SU-DHL-6 (cell line): ENCODE measurements at regions not wholly inside any gene's neighbourhood (a gene's known extent, or its start where the extent isn't known, plus 50 kb on each side); places are given as distances from the start of the nearest gene placed in this dataset.

Source experiments
- H2AFZ ChIP-seq: fragments of 200-600 bp; sonication (generic); 2 replicates; pipeline ENCODE4 v1.6.1; 2014; ENCODE audit warnings: low read depth, mild to moderate bottlenecking, moderate library complexity, mixed read lengths, antibody characterized with exemption, low read length; ENCODE audit not compliant: severe bottlenecking
- H3F3A ChIP-seq: fragments of 200-600 bp; shearing (Covaris generic); 2 replicates; pipeline ENCODE4 v1.6.0; 2016; ENCODE audit warnings: antibody characterized with exemption, mild to moderate bottlenecking; ENCODE audit not compliant: insufficient read depth
- H3K27ac ChIP-seq: fragments of 200-600 bp; sonication (generic); 2 replicates; pipeline ENCODE4 v1.5.1; 2016; ENCODE audit warnings: low read depth, mild to moderate bottlenecking, low read length, moderate library complexity, mixed read lengths
- H3K27me3 ChIP-seq: fragments of 200-600 bp; sonication (generic), shearing (Covaris generic); 2 replicates; pipeline ENCODE4 v1.6.0; 2014; ENCODE audit warnings: mild to moderate bottlenecking, low read length
- H3K36me3 ChIP-seq: fragments of 200-600 bp; sonication (generic); 2 replicates; pipeline ENCODE4 v1.6.1; 2014; ENCODE audit warnings: mild to moderate bottlenecking, low read length, mixed read lengths
- H3K4me2 ChIP-seq: fragments of 300-600, 200-600 bp; shearing (Covaris generic), sonication (generic); 2 replicates; pipeline ENCODE4 v1.6.0; 2014; ENCODE audit warnings: low read length, low read depth, mild to moderate bottlenecking; ENCODE audit not compliant: poor library complexity, severe bottlenecking
- H3K4me3 ChIP-seq: fragments of 200-600 bp; sonication (generic); 2 replicates; pipeline ENCODE4 v1.5.1; 2014; ENCODE audit warnings: antibody characterized with exemption, low read length, mild to moderate bottlenecking, mixed read lengths; ENCODE audit not compliant: insufficient read depth, poor library complexity, severe bottlenecking
- H3K79me2 ChIP-seq: fragments of 200-600 bp; sonication (generic); 2 replicates; pipeline ENCODE4 v1.6.1; 2014; ENCODE audit warnings: mild to moderate bottlenecking, low read length, moderate library complexity; ENCODE audit not compliant: insufficient read depth
- H3K9ac ChIP-seq: fragments of 200-600 bp; sonication (generic); 2 replicates; pipeline ENCODE4 v1.7.0; 2014; ENCODE audit warnings: mild to moderate bottlenecking, low read length
- H3K9me2 ChIP-seq: fragments of 200-600 bp; sonication (generic); replicated peaks from 2 replicates; pipeline ENCODE4 v1.6.1; 2014; ENCODE audit warnings: low read length; ENCODE audit not compliant: insufficient read depth
- H3K9me3 ChIP-seq: fragments of 200-600 bp; sonication (generic); 2 replicates; pipeline ENCODE4 v1.6.1; 2014; ENCODE audit warnings: low read length, mixed read lengths; ENCODE audit not compliant: insufficient read depth
- H4K20me1 ChIP-seq: fragments of 200-600 bp; sonication (generic); 2 replicates; pipeline ENCODE4 v1.6.1; 2014; ENCODE audit warnings: low read depth, mild to moderate bottlenecking, antibody characterized with exemption, low read length, moderate library complexity, mixed read lengths
- EZH2phosphoT487 ChIP-seq: fragments of 200-600 bp; sonication (generic), shearing (Covaris generic); conservative IDR thresholded peaks from 2 replicates; pipeline ENCODE4 v1.6.1; 2018; ENCODE audit warnings: mild to moderate bottlenecking, antibody characterized with exemption, low read length, moderate library complexity, mixed read lengths
- TF ChIP-seq, protein P1 (sequence below): fragments of 200-600 bp; sonication (generic); IDR thresholded peaks from one replicate; pipeline ENCODE4 v1.5.1; 2017; ENCODE audit warnings: antibody characterized with exemption, mild to moderate bottlenecking, low read length, moderate library complexity; ENCODE audit not compliant: insufficient read depth, poor library complexity, severe bottlenecking

DNA sequence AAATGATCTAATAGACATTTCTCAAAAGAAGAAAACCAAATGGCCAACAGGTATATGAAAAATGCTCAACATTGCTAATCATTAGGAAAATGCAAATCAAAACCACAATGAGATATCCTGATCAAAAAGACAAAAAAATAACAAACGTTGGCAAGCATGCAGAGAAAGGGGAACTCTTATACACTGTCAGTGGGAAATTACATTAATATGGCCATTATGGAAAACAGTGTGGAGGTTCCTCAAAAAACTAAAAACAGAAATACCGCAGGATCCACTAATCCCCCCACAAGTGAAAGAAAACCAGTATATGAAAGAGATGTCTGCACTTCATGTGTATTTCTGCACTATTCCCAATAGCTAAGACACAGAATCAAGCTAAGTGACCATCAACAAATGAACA lies 57.7 kb upstream of the CTIF start:
- TF ChIP-seq, protein P1, sequence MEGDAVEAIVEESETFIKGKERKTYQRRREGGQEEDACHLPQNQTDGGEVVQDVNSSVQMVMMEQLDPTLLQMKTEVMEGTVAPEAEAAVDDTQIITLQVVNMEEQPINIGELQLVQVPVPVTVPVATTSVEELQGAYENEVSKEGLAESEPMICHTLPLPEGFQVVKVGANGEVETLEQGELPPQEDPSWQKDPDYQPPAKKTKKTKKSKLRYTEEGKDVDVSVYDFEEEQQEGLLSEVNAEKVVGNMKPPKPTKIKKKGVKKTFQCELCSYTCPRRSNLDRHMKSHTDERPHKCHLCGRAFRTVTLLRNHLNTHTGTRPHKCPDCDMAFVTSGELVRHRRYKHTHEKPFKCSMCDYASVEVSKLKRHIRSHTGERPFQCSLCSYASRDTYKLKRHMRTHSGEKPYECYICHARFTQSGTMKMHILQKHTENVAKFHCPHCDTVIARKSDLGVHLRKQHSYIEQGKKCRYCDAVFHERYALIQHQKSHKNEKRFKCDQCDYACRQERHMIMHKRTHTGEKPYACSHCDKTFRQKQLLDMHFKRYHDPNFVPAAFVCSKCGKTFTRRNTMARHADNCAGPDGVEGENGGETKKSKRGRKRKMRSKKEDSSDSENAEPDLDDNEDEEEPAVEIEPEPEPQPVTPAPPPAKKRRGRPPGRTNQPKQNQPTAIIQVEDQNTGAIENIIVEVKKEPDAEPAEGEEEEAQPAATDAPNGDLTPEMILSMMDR, result no peak
- TF ChIP-seq EZH2phosphoT487, result no peak
- H3K9me2 ChIP-seq, result no peaks in the 10 kb centered on the region
- H2AFZ ChIP-seq, result no peak overlapping the region
- no peaks in the 10 kb centered on the region for H3K79me2 ChIP-seq
- H3K9me3 ChIP-seq, result no peaks in the 10 kb centered on the region
- H3F3A ChIP-seq, result no peaks in the 10 kb centered on the region
- no peak overlapping the region for H3K4me3 ChIP-seq
- no peak overlapping the region for H3K9ac ChIP-seq
- no peaks in the 10 kb centered on the region for H4K20me1 ChIP-seq
- H3K36me3 ChIP-seq, result no peaks in the 10 kb centered on the region
- H3K27me3 ChIP-seq, result no peaks in the 10 kb centered on the region
- H3K4me2 ChIP-seq, result no peak overlapping the region
- no peak overlapping the region for H3K27ac ChIP-seq

GRCh38 chr18:48479531-48479930 lies 59.3 kb upstream of the CTIF start:
- TF ChIP-seq, protein P1, result no peak
- TF ChIP-seq EZH2phosphoT487, result no peak
- Histone ChIP-seq H4K20me1 (no peaks in the 10 kb centered on the region), H2AFZ (no peak overlapping the region), H3K27me3 (no peaks in the 10 kb centered on the region), H3K27ac (no peak overlapping the region), H3K36me3 (no peaks in the 10 kb centered on the region), H3K9me3 (no peaks in the 10 kb centered on the region), H3F3A (no peaks in the 10 kb centered on the region), H3K9me2 (no peaks in the 10 kb centered on the region), H3K4me3 (no peak overlapping the region), H3K79me2 (no peaks in the 10 kb centered on the region), H3K4me2 (no peak overlapping the region), H3K9ac (no peak overlapping the region)

- Histone ChIP-seq H3K4me2 (no peak overlapping the region), H3K27ac (no peak overlapping the region), H3K9ac (no peak overlapping the region), H2AFZ (no peak overlapping the region), H3K36me3 (no peaks in the 10 kb centered on the region), H3K27me3 (no peaks in the 10 kb centered on the region), H4K20me1 (no peaks in the 10 kb centered on the region), H3K79me2 (no peaks in the 10 kb centered on the region), H3K9me2 (no peaks in the 10 kb centered on the region), H3K4me3 (no peak overlapping the region), H3F3A (no peaks in the 10 kb centered on the region), H3K9me3 (no peaks in the 10 kb centered on the region)
- no peak for TF ChIP-seq EZH2phosphoT487
- TF ChIP-seq, protein P1, result no peak
Measured at GRCh38 chr18:48477348-48477747, 61.5 kb upstream of the CTIF start.

DNA sequence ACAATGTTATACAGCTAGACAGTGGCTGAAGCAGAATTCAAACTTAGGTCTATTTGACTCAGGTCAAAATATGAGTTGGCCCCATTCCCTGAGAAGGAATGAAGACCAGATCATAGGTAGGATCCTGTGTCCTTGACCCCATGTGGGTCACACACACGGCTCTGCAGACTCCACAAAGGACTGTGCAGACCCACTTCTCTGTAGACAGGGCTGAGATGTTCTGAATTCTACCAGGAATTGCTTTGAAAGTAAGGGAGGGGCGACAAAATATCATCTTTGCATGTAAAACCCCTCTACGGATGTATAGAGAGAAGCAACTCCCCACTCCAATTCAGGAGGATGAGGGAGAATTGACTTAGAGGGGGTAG lies 62.3 kb upstream of the CTIF start:
- H3K4me3 ChIP-seq, result no peak overlapping the region
- H3K9me2 ChIP-seq, result no peaks in the 10 kb centered on the region
- no peaks in the 10 kb centered on the region for H3F3A ChIP-seq
- no peaks in the 10 kb centered on the region for H3K79me2 ChIP-seq
- H3K4me2 ChIP-seq, result no peak overlapping the region
- TF ChIP-seq, protein P1, result no peak
- H2AFZ ChIP-seq, result no peak overlapping the region
- no peaks in the 10 kb centered on the region for H3K27me3 ChIP-seq
- H3K9me3 ChIP-seq, result no peaks in the 10 kb centered on the region
- H3K36me3 ChIP-seq, result no peaks in the 10 kb centered on the region
- no peaks in the 10 kb centered on the region for H4K20me1 ChIP-seq
- H3K27ac ChIP-seq, result no peak overlapping the region
- no peak overlapping the region for H3K9ac ChIP-seq
